PC-9 (cell line): ENCODE measurements at regions not wholly inside any gene's neighbourhood (a gene's known extent, or its start where the extent isn't known, plus 50 kb on each side); places are given as distances from the start of the nearest gene placed in this dataset.

Experiments
- BruUV-seq: library from RNA; stranded (reverse); fragments of 400-500 nt; replicated peaks from 2 replicates; lab custom pipeline; 2021; lab: Mats Ljungman, UMichigan
- CTCF ChIA-PET: fragments of 300-600 bp; sonication (Branson Sonifier 250); formaldehyde crosslinking; loops from one replicate; lab custom pipeline; 2022; ENCODE audit warnings: antibody characterized with exemption; lab: Charles Lee
- POLR2A ChIA-PET: fragments of 300-600 bp; sonication (Branson Sonifier 250); formaldehyde crosslinking; loops from one replicate; lab custom pipeline; 2022; ENCODE audit warnings: antibody characterized with exemption; ENCODE audit not compliant: unreplicated experiment; lab: Charles Lee
- DNase-seq, 2 experiments: peaks; one replicate each; pipeline versions ENCODE4 v3.0.0 to v3.0.0-alpha.2; 2015 to 2022; ENCODE audit warnings: mixed read lengths in 1 of 2
- H2AFZ ChIP-seq: fragments of 200-600 bp; sonication (generic); 2 replicates; pipeline ENCODE4 v1.8.1; 2017; ENCODE audit warnings: antibody characterized with exemption
- H3F3A ChIP-seq: fragments of 200-600 bp; sonication (generic); 2 replicates; pipeline ENCODE4 v1.8.1; 2017; ENCODE audit warnings: antibody characterized with exemption, mild to moderate bottlenecking, low read depth; ENCODE audit not compliant: insufficient read depth
- H3K27ac ChIP-seq: fragments of 200-600 bp; sonication (generic); 2 replicates; pipeline ENCODE4 v1.6.1; 2016; ENCODE audit warnings: mixed run types
- H3K27me3 ChIP-seq: fragments of 200-600 bp; sonication (generic); 2 replicates; pipeline ENCODE4 v1.6.1; 2016; ENCODE audit warnings: low read depth, mixed run types; ENCODE audit not compliant: insufficient read depth
- H3K36me3 ChIP-seq: fragments of 200-600 bp; sonication (generic); 2 replicates; pipeline ENCODE4 v1.6.1; 2016; ENCODE audit warnings: low read depth, mixed run types
- H3K4me1 ChIP-seq: fragments of 200-600 bp; sonication (generic); replicated peaks from 2 replicates; pipeline ENCODE4 v1.6.1; 2016; ENCODE audit warnings: mixed run types; ENCODE audit not compliant: insufficient read depth
- H3K4me2 ChIP-seq: fragments of 200-600 bp; sonication (generic); 2 replicates; pipeline ENCODE4 v1.6.1; 2017; ENCODE audit warnings: mixed run types
- H3K4me3 ChIP-seq: fragments of 200-600 bp; sonication (generic); 2 replicates; pipeline ENCODE4 v1.6.1; 2016; ENCODE audit warnings: mixed run types
- H3K79me2 ChIP-seq: fragments of 200-600 bp; sonication (generic); 2 replicates; pipeline ENCODE4 v1.6.1; 2017; ENCODE audit warnings: low read depth, mixed run types
- H3K9me2 ChIP-seq: fragments of 200-600 bp; sonication (generic); 2 replicates; pipeline ENCODE4 v1.8.1; 2017; ENCODE audit warnings: mild to moderate bottlenecking; ENCODE audit not compliant: insufficient read depth
- H3K9me3 ChIP-seq: fragments of 200-600 bp; sonication (generic); 2 replicates; pipeline ENCODE4 v1.8.1; 2016; ENCODE audit warnings: low read depth; ENCODE audit not compliant: insufficient read depth
- H4K20me1 ChIP-seq: fragments of 200-600 bp; sonication (generic); 2 replicates; pipeline ENCODE4 v1.8.1; 2017; ENCODE audit not compliant: insufficient read depth
- EZH2 ChIP-seq: fragments of 200-600 bp; sonication (generic); IDR thresholded peaks from 2 replicates; pipeline ENCODE4 v1.8.0; 2017; ENCODE audit warnings: antibody characterized with exemption, low read depth
- intact Hi-C: fragments of 100-400 bp; cut with micrococcal nuclease; formaldehyde crosslinking; loops from one replicate; pipeline ENCODE4 v1.10.0; 2022; ENCODE audit not compliant: unreplicated experiment
- TF ChIP-seq, protein P1 (sequence below): fragments of 200-600 bp; sonication (generic); conservative IDR thresholded peaks from 2 replicates; pipeline ENCODE4 v1.6.1; 2017; ENCODE audit warnings: mixed run types, antibody characterized with exemption, mild to moderate bottlenecking, moderate library complexity

DNA sequence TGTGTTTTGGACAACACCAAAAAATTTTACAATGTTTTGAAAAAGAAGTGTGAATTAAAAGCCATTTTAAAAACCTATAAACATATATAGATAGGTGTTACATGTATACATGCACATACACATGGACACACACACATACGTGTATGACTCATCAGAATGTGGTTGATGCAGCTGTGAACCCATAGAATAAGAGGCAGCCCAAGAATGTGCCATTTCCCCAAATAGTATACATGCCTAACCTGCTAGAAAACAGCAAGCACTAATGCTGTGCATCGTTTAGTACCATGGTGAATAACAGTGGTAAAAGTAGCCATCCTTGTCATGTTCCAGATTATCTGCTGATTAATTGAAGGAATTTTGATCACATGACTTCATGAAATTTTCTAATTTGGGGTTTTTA, 149.0 kb downstream of the DSEL start:
- ChIA-PET POLR2A (no interaction called here), CTCF (no interaction called here)
- H4K20me1 ChIP-seq, result no peaks in the 10 kb centered on the region
- BruUV-seq, result no TSS peak
- no peaks in the 10 kb centered on the region for H3F3A ChIP-seq
- no peaks in the 10 kb centered on the region for H3K9me3 ChIP-seq
- no peak for DNase-seq
- no peaks in the 10 kb centered on the region for H3K4me1 ChIP-seq
- H3K27ac ChIP-seq, result no peak overlapping the region
- no peak for TF ChIP-seq EZH2
- TF ChIP-seq, protein P1, sequence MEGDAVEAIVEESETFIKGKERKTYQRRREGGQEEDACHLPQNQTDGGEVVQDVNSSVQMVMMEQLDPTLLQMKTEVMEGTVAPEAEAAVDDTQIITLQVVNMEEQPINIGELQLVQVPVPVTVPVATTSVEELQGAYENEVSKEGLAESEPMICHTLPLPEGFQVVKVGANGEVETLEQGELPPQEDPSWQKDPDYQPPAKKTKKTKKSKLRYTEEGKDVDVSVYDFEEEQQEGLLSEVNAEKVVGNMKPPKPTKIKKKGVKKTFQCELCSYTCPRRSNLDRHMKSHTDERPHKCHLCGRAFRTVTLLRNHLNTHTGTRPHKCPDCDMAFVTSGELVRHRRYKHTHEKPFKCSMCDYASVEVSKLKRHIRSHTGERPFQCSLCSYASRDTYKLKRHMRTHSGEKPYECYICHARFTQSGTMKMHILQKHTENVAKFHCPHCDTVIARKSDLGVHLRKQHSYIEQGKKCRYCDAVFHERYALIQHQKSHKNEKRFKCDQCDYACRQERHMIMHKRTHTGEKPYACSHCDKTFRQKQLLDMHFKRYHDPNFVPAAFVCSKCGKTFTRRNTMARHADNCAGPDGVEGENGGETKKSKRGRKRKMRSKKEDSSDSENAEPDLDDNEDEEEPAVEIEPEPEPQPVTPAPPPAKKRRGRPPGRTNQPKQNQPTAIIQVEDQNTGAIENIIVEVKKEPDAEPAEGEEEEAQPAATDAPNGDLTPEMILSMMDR, result no peak
- H3K9me2 ChIP-seq, result no peaks in the 10 kb centered on the region; the same call in 1 of the 2 replicates
- H3K36me3 ChIP-seq, result no peaks in the 10 kb centered on the region
- H3K27me3 ChIP-seq, result no peaks in the 10 kb centered on the region
- no peaks in the 10 kb centered on the region for H3K79me2 ChIP-seq
- H2AFZ ChIP-seq, result no peak overlapping the region
- H3K4me3 ChIP-seq, result no peak overlapping the region
- no peak overlapping the region for H3K4me2 ChIP-seq
- intact Hi-C loops, result no loop called here

DNA sequence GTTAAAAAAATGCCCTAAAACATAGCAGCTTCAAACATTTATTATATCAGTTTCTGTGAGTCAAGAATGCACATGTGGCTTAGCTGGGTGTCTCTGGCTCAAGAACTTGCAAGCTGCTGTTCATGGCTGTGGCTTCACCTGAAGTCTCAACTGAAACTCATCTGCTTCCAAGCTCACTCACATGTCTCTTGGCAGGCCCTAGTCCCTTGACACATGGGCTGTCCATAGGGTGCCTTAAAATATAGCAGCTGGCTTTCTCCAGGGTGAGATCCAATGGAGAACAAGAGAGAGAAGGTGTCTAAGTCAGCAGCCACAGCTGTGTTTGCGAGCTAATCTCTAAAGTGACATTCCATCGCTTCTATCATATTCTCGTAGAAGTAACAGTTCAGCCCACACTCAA, 152.8 kb downstream of the DSEL start:
- Histone ChIP-seq H2AFZ (no peak overlapping the region), H3F3A (no peaks in the 10 kb centered on the region), H3K27me3 (no peaks in the 10 kb centered on the region), H3K9me3 (no peaks in the 10 kb centered on the region), H3K4me2 (no peak overlapping the region), H3K4me1 (peaks cover 14% of the 10 kb centered on the region), H3K27ac (no peak overlapping the region), H3K79me2 (no peaks in the 10 kb centered on the region), H3K4me3 (no peak overlapping the region), H3K9me2 (no peaks in the 10 kb centered on the region), H3K36me3 (no peaks in the 10 kb centered on the region), H4K20me1 (no peaks in the 10 kb centered on the region)
- no peak for DNase-seq
- CTCF ChIA-PET, result no interaction called here
- no TSS peak for BruUV-seq
- POLR2A ChIA-PET, result no interaction called here
- intact Hi-C loops, result no loop called here
- TF ChIP-seq, protein P1, result no peak
- no peak for TF ChIP-seq EZH2

DNA sequence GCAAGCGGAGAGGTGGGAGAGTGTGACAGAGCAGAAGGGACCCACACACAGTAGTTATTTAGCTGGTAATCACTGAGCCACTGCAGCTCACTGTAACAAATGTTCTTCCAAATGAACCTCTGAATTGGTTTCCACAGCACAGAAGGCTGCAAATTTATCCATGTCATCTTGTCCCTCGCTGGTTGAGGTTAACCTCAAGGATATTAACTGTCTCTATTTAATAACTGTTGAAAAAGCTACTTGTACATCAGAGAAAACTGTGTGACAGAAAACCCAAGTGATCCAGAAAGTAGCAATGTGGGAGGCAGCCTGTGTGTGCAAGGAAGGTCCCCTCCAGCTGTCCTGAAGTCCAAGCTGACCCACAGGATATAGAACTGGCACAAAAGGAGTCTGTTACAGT, 153.6 kb downstream of the DSEL start:
- Histone ChIP-seq H3K4me2 (no peak overlapping the region), H3K4me3 (no peak overlapping the region), H4K20me1 (no peaks in the 10 kb centered on the region), H3K79me2 (no peaks in the 10 kb centered on the region), H3K9me2 (no peaks in the 10 kb centered on the region), H3F3A (no peaks in the 10 kb centered on the region), H3K27ac (no peak overlapping the region), H2AFZ (no peak overlapping the region), H3K9me3 (no peaks in the 10 kb centered on the region), H3K4me1 (peaks cover 14% of the 10 kb centered on the region), H3K27me3 (no peaks in the 10 kb centered on the region), H3K36me3 (no peaks in the 10 kb centered on the region)
- TF ChIP-seq, protein P1, result no peak
- ChIA-PET CTCF (no interaction called here), POLR2A (no interaction called here)
- DNase-seq, result no peak
- BruUV-seq, result no TSS peak
- intact Hi-C loops, result no loop called here
